ENCODE measurements at regions not wholly inside any gene's neighbourhood (a gene's known extent, or its start where the extent isn't known, plus 50 kb on each side); places are given as distances from the start of the nearest gene placed in this dataset.

DNA sequence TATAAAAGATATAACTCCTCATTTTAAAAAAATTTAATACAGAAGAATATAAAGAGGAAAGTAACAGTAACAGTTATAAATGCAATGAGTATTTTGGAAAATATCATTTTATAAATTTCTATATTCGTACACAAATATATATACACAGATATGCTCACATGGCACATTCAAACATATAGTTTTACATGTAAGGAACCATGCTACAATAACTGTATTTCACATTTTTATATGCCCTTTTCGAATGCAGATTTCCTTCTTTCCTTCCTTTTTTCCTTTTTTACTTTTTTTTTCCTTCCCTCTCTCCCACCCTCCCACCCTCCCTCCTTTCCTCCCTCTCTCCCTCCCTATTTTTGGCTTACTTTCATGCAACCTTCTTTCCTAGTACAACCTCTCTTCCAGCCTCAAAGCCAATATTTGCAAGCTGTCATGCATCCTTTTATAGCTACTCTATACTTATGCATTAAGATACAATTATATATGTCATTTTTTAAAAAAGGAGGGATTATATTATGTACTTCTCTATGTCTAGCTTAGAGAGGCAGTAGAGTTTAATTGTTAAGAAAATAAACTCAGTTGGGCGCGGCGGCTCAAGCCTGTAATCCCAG is 830.5 kb downstream of the IGSF11 start:
- H3K9me3 ChIP-seq: no peaks in the 10 kb centered on the region
- no peaks in the 10 kb centered on the region for H3K4me1 ChIP-seq
- intact Hi-C loops (cut with DNase I): no loop called here
- H3K9ac ChIP-seq (ENCODE audit: low read depth in 2 of 2, low read length in 2 of 2): no peak overlapping the region
- H3K27me3 ChIP-seq: no peaks in the 10 kb centered on the region
- DNase-seq: no peak
- no peak overlapping the region for H3K27ac ChIP-seq
- TF ChIP-seq, protein P1, sequence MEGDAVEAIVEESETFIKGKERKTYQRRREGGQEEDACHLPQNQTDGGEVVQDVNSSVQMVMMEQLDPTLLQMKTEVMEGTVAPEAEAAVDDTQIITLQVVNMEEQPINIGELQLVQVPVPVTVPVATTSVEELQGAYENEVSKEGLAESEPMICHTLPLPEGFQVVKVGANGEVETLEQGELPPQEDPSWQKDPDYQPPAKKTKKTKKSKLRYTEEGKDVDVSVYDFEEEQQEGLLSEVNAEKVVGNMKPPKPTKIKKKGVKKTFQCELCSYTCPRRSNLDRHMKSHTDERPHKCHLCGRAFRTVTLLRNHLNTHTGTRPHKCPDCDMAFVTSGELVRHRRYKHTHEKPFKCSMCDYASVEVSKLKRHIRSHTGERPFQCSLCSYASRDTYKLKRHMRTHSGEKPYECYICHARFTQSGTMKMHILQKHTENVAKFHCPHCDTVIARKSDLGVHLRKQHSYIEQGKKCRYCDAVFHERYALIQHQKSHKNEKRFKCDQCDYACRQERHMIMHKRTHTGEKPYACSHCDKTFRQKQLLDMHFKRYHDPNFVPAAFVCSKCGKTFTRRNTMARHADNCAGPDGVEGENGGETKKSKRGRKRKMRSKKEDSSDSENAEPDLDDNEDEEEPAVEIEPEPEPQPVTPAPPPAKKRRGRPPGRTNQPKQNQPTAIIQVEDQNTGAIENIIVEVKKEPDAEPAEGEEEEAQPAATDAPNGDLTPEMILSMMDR (IDR thresholded peaks at IDR 0.05): no peak
- no peak overlapping the region for H3K4me3 ChIP-seq
- H3K36me3 ChIP-seq: no peaks in the 10 kb centered on the region

- TF ChIP-seq, protein P1 (IDR thresholded peaks at IDR 0.05): no peak
- Histone ChIP-seq H3K27ac (no peak overlapping the region), H3K27me3 (no peaks in the 10 kb centered on the region), H3K9ac (ENCODE audit: low read depth in 2 of 2, low read length in 2 of 2) (no peak overlapping the region), H3K36me3 (no peaks in the 10 kb centered on the region), H3K4me1 (no peaks in the 10 kb centered on the region), H3K4me3 (no peak overlapping the region), H3K9me3 (no peaks in the 10 kb centered on the region)
- no peak for DNase-seq
- intact Hi-C loops (cut with DNase I): no loop called here
These were observed 827.4 kb downstream of the IGSF11 start for GRCh38 chr3:118207271-118207670.

DNA sequence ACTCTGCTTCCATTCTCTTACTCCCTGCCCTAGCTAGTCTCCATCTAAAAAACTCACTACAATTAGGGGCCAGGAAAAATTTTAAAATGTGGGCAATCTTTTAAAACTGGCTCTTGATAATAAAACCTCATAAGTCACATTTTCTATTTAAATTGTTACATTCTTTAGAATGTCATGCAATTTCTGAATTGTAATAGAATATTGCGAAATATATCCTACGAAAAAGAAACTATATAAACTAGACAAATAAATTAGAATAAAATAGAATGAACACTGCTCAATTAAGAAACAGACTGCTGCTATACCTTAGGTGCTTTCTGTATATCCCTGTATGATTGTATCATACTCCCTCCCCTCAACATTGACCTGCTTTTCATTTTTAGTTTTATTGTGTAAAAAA is 826.0 kb downstream of the IGSF11 start:
- TF ChIP-seq, protein P1 (IDR thresholded peaks at IDR 0.05): no peak
- intact Hi-C loops (cut with DNase I): no loop called here
- Histone ChIP-seq H3K9me3 (no peaks in the 10 kb centered on the region), H3K9ac (ENCODE audit: low read depth in 2 of 2, low read length in 2 of 2) (no peak overlapping the region), H3K27me3 (no peaks in the 10 kb centered on the region), H3K27ac (no peak overlapping the region), H3K4me3 (no peak overlapping the region), H3K4me1 (no peaks in the 10 kb centered on the region), H3K36me3 (no peaks in the 10 kb centered on the region)
- DNase-seq: no peak

DNA sequence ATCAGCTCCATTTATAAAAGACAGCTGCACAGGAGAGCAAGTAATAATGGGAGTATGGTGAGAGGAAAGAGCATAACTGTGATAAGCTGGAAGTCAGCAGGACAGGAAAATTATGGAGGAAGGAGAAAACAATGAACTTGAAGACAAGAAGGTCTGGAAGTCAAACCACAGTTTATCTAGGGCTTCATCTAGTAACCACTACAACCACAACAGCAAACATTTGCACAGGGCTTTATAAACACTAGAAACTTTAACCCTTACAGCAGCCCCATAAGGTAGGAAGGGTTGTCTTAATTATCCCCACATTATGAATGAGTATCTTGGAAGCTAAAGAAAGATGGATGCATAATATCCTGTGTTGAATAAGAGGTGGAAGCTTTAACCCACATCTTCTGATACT is 820.8 kb downstream of the IGSF11 start:
- no peaks in the 10 kb centered on the region for H3K9me3 ChIP-seq
- TF ChIP-seq, protein P1 (IDR thresholded peaks at IDR 0.05): no peak
- no peak overlapping the region for H3K27ac ChIP-seq
- H3K36me3 ChIP-seq: no peaks in the 10 kb centered on the region
- H3K27me3 ChIP-seq: no peaks in the 10 kb centered on the region
- H3K4me3 ChIP-seq: no peak overlapping the region
- no peak overlapping the region for H3K9ac ChIP-seq (ENCODE audit: low read depth in 2 of 2, low read length in 2 of 2)
- DNase-seq: no peak
- intact Hi-C loops (cut with DNase I): no loop called here
- no peaks in the 10 kb centered on the region for H3K4me1 ChIP-seq

DNA sequence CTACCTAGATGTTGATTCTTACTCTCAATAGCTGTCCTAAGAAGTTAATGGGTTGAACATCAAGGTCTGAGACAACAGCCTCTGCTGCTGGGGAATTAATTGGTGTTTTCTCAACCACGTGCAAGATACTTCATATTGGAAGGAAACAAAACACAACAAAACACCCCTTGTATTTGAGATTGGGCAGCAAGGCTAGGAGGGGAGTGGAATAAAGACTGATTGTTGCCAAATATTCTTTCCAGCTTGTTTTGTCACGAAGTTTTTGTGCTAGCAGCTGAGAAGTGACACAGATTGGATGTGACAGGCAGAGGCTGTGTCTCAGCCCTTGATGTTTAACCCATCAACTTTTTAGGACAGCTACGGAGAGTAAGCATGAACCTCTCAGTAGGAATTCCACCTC is 808.4 kb downstream of the IGSF11 start:
- Histone ChIP-seq H3K36me3 (no peaks in the 10 kb centered on the region), H3K27ac (no peak overlapping the region), H3K27me3 (no peaks in the 10 kb centered on the region), H3K9me3 (no peaks in the 10 kb centered on the region), H3K4me3 (no peak overlapping the region), H3K9ac (ENCODE audit: low read depth in 2 of 2, low read length in 2 of 2) (no peak overlapping the region), H3K4me1 (no peaks in the 10 kb centered on the region)
- intact Hi-C loops (cut with DNase I): no loop called here
- TF ChIP-seq, protein P1 (IDR thresholded peaks at IDR 0.05): no peak
- no peak for DNase-seq

Data from colonic mucosa (tissue), 4 donors.